ENCODE measurements at regions not wholly inside any gene's neighbourhood (a gene's known extent, or its start where the extent isn't known, plus 50 kb on each side); places are given as distances from the start of the nearest gene placed in this dataset.

DNA sequence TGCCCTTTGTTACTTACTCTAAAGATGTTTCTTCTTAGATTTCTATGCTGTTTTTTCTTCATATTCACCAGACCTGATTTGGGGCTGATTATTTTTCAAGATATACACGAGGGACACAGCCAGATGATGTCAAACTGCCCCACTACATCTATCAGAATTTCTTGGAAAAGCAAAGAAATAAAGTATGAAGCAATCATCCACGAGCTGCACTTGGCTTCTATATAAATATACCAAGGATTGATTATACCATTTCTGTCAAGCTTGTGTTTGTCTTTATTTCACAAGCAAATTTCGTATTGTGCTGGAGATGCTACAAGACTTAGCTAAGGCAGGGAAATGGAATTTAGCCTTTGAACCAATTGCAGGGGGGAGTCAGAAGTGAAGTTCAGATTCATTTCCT, 715.1 kb upstream of the NR2F2 start:
- no peak overlapping the region for H2AFZ ChIP-seq (ENCODE audit: low read depth)
- no peak overlapping the region for H3K27ac ChIP-seq (ENCODE audit: low read depth in 2 of 2, low read length in 1 of 2)
- ChIA-PET POLR2A (no interaction called here), CTCF (no interaction called here)
- H4K20me1 ChIP-seq (ENCODE audit: insufficient read depth): no peaks in the 10 kb centered on the region
- no peaks in the 10 kb centered on the region for H3K36me3 ChIP-seq (replicated peaks in 1 of 2; ENCODE audit: control insufficient read depth in 1 of 2, insufficient read depth in 2 of 2, low read length in 1 of 2)
- H3K9ac ChIP-seq: no peak overlapping the region
- TF ChIP-seq FOXM1 (IDR thresholded peaks at IDR 0.05; ENCODE audit: low read depth): no peak
- TF ChIP-seq, protein P1, sequence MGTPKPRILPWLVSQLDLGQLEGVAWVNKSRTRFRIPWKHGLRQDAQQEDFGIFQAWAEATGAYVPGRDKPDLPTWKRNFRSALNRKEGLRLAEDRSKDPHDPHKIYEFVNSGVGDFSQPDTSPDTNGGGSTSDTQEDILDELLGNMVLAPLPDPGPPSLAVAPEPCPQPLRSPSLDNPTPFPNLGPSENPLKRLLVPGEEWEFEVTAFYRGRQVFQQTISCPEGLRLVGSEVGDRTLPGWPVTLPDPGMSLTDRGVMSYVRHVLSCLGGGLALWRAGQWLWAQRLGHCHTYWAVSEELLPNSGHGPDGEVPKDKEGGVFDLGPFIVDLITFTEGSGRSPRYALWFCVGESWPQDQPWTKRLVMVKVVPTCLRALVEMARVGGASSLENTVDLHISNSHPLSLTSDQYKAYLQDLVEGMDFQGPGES (IDR thresholded peaks at IDR 0.05; ENCODE audit: low read depth, low read length): no peak
- TF ChIP-seq, protein P2, sequence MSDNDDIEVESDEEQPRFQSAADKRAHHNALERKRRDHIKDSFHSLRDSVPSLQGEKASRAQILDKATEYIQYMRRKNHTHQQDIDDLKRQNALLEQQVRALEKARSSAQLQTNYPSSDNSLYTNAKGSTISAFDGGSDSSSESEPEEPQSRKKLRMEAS (IDR thresholded peaks at IDR 0.05; ENCODE audit: low read depth): no peak
- TF ChIP-seq FOSL2 (IDR thresholded peaks at IDR 0.05; ENCODE audit: borderline replicate concordance, low read depth): no peak
- TF ChIP-seq JUND (IDR thresholded peaks at IDR 0.05): no peak
- no peak for TF ChIP-seq POLR2AphosphoS5 (IDR thresholded peaks at IDR 0.05; ENCODE audit: low read depth, low read length)
- no peak for TF ChIP-seq SIN3A (IDR thresholded peaks at IDR 0.05; ENCODE audit: borderline replicate concordance, low read depth, low read length)
- H3K4me1 ChIP-seq (ENCODE audit: control insufficient read depth in 1 of 2, insufficient read depth in 2 of 2, low read depth in 1 of 2, low read length in 1 of 2): no peaks in the 10 kb centered on the region
- no peaks in the 10 kb centered on the region for H3K79me2 ChIP-seq (ENCODE audit: insufficient read depth)
- H3K27me3 ChIP-seq (ENCODE audit: insufficient read depth): no peaks in the 10 kb centered on the region
- no peak overlapping the region for H3K4me3 ChIP-seq (ENCODE audit: low read depth in 2 of 2, low read length in 1 of 2)
- 3% methylated on average over 3 of the region's 3 CpGs for WGBS (ENCODE audit: low lambda C conversion rate)
- H3K9me2 ChIP-seq: no peaks in the 10 kb centered on the region
- H3K9me3 ChIP-seq: no peaks in the 10 kb centered on the region
- no peak for DNase-seq
- H3K4me2 ChIP-seq: no peak overlapping the region
- H3F3A ChIP-seq (replicated peaks; ENCODE audit: insufficient read depth): no peaks in the 10 kb centered on the region

DNA sequence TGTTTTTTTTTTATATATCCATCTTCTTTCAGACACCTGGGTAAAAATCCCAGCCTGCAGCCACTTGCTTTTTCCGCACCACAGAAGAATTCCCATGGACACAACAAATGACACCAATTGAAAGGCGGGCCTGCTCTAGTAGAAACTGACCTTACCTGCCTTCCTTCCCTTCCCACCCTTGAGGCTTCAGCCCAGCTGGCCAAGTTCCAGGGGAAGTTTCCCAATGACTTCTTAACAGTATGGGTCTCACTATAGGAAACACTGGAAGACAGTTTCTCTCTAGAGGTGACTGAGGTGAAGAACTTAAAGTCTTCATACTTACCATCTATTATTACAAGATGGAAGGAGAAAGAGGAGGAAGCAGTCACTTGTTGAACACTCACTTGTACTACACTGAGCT, 714.2 kb upstream of the NR2F2 start:
- no peak overlapping the region for H3K9ac ChIP-seq
- H3F3A ChIP-seq (replicated peaks; ENCODE audit: insufficient read depth): no peaks in the 10 kb centered on the region
- no peaks in the 10 kb centered on the region for H3K4me1 ChIP-seq (ENCODE audit: control insufficient read depth in 1 of 2, insufficient read depth in 2 of 2, low read depth in 1 of 2, low read length in 1 of 2)
- no peak overlapping the region for H3K4me3 ChIP-seq (ENCODE audit: low read depth in 2 of 2, low read length in 1 of 2)
- CTCF ChIA-PET: no interaction called here
- 35% methylated on average over 2 of the region's 2 CpGs for WGBS (ENCODE audit: low lambda C conversion rate)
- H3K36me3 ChIP-seq (replicated peaks in 1 of 2; ENCODE audit: control insufficient read depth in 1 of 2, insufficient read depth in 2 of 2, low read length in 1 of 2): no peaks in the 10 kb centered on the region
- POLR2A ChIA-PET: no interaction called here
- H3K9me3 ChIP-seq: no peaks in the 10 kb centered on the region
- no peak overlapping the region for H3K27ac ChIP-seq (ENCODE audit: low read depth in 2 of 2, low read length in 1 of 2)
- no peaks in the 10 kb centered on the region for H3K9me2 ChIP-seq
- no peak overlapping the region for H2AFZ ChIP-seq (ENCODE audit: low read depth)
- no peak overlapping the region for H3K4me2 ChIP-seq
- H4K20me1 ChIP-seq (ENCODE audit: insufficient read depth): no peaks in the 10 kb centered on the region
- H3K79me2 ChIP-seq (ENCODE audit: insufficient read depth): no peaks in the 10 kb centered on the region
- no peaks in the 10 kb centered on the region for H3K27me3 ChIP-seq (ENCODE audit: insufficient read depth)
- no peak for DNase-seq
- TF ChIP-seq MXI1 (IDR thresholded peaks at IDR 0.05; ENCODE audit: low read depth, low read length) (no peak), SMC3 (IDR thresholded peaks at IDR 0.05; ENCODE audit: low read depth, low read length) (no peak), SIN3A (IDR thresholded peaks at IDR 0.05; ENCODE audit: borderline replicate concordance, low read depth, low read length) (no peak), JUND (IDR thresholded peaks at IDR 0.05) (no peak), NRF1 (IDR thresholded peaks at IDR 0.05; ENCODE audit: low read depth, low read length) (no peak), RCOR1 (IDR thresholded peaks at IDR 0.05; ENCODE audit: low read length) (no peak), GABPA (IDR thresholded peaks at IDR 0.05; ENCODE audit: low read depth) (no peak), MEF2A (IDR thresholded peaks at IDR 0.05; ENCODE audit: borderline replicate concordance, low read depth) (no peak), YY1 (IDR thresholded peaks at IDR 0.05; ENCODE audit: low read depth) (no peak)
- TF ChIP-seq, protein P3, sequence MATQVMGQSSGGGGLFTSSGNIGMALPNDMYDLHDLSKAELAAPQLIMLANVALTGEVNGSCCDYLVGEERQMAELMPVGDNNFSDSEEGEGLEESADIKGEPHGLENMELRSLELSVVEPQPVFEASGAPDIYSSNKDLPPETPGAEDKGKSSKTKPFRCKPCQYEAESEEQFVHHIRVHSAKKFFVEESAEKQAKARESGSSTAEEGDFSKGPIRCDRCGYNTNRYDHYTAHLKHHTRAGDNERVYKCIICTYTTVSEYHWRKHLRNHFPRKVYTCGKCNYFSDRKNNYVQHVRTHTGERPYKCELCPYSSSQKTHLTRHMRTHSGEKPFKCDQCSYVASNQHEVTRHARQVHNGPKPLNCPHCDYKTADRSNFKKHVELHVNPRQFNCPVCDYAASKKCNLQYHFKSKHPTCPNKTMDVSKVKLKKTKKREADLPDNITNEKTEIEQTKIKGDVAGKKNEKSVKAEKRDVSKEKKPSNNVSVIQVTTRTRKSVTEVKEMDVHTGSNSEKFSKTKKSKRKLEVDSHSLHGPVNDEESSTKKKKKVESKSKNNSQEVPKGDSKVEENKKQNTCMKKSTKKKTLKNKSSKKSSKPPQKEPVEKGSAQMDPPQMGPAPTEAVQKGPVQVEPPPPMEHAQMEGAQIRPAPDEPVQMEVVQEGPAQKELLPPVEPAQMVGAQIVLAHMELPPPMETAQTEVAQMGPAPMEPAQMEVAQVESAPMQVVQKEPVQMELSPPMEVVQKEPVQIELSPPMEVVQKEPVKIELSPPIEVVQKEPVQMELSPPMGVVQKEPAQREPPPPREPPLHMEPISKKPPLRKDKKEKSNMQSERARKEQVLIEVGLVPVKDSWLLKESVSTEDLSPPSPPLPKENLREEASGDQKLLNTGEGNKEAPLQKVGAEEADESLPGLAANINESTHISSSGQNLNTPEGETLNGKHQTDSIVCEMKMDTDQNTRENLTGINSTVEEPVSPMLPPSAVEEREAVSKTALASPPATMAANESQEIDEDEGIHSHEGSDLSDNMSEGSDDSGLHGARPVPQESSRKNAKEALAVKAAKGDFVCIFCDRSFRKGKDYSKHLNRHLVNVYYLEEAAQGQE (IDR thresholded peaks at IDR 0.05; ENCODE audit: low read depth, low read length): no peak
- TF ChIP-seq, protein P4, sequence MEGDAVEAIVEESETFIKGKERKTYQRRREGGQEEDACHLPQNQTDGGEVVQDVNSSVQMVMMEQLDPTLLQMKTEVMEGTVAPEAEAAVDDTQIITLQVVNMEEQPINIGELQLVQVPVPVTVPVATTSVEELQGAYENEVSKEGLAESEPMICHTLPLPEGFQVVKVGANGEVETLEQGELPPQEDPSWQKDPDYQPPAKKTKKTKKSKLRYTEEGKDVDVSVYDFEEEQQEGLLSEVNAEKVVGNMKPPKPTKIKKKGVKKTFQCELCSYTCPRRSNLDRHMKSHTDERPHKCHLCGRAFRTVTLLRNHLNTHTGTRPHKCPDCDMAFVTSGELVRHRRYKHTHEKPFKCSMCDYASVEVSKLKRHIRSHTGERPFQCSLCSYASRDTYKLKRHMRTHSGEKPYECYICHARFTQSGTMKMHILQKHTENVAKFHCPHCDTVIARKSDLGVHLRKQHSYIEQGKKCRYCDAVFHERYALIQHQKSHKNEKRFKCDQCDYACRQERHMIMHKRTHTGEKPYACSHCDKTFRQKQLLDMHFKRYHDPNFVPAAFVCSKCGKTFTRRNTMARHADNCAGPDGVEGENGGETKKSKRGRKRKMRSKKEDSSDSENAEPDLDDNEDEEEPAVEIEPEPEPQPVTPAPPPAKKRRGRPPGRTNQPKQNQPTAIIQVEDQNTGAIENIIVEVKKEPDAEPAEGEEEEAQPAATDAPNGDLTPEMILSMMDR (IDR thresholded peaks at IDR 0.05): no peak
- TF ChIP-seq, protein P5, sequence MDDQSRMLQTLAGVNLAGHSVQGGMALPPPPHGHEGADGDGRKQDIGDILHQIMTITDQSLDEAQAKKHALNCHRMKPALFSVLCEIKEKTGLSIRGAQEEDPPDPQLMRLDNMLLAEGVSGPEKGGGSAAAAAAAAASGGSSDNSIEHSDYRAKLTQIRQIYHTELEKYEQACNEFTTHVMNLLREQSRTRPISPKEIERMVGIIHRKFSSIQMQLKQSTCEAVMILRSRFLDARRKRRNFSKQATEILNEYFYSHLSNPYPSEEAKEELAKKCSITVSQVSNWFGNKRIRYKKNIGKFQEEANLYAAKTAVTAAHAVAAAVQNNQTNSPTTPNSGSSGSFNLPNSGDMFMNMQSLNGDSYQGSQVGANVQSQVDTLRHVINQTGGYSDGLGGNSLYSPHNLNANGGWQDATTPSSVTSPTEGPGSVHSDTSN (IDR thresholded peaks at IDR 0.05): no peak
- TF ChIP-seq, protein P6, sequence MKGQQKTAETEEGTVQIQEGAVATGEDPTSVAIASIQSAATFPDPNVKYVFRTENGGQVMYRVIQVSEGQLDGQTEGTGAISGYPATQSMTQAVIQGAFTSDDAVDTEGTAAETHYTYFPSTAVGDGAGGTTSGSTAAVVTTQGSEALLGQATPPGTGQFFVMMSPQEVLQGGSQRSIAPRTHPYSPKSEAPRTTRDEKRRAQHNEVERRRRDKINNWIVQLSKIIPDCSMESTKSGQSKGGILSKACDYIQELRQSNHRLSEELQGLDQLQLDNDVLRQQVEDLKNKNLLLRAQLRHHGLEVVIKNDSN (IDR thresholded peaks at IDR 0.05; ENCODE audit: borderline replicate concordance, low read depth): no peak
- TF ChIP-seq, protein P2 (IDR thresholded peaks at IDR 0.05; ENCODE audit: low read depth): no peak
- TF ChIP-seq, protein P7, sequence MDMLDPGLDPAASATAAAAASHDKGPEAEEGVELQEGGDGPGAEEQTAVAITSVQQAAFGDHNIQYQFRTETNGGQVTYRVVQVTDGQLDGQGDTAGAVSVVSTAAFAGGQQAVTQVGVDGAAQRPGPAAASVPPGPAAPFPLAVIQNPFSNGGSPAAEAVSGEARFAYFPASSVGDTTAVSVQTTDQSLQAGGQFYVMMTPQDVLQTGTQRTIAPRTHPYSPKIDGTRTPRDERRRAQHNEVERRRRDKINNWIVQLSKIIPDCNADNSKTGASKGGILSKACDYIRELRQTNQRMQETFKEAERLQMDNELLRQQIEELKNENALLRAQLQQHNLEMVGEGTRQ (IDR thresholded peaks at IDR 0.05; ENCODE audit: borderline replicate concordance, low read depth, low read length): no peak
